Fibroblast of peridontal ligament (primary cell): ENCODE measurements at regions not wholly inside any gene's neighbourhood (a gene's known extent, or its start where the extent isn't known, plus 50 kb on each side); places are given as distances from the start of the nearest gene placed in this dataset.
A peak's percentile ranks its signal among the peaks of the same experiment; 100 is the strongest.

Experiments
- DNase-seq: peaks from one replicate; pipeline ENCODE4 v3.0.0-alpha.2; 2010; ENCODE audit errors: extremely low read depth

GRCh38 chr2:128530025-128530573 is 211.4 kb upstream of the HS6ST1 start:
- no peak for DNase-seq

- no peak for DNase-seq
Observed at GRCh38 chr2:128531856-128532255, 213.2 kb upstream of the HS6ST1 start.

- DNase-seq: no peak
Observed at GRCh38 chr2:128533101-128533500, 214.4 kb upstream of the HS6ST1 start.

GRCh38 chr2:128534688-128535392 is 216.2 kb upstream of the HS6ST1 start:
- DNase-seq: no peak

- peak; percentile 70 for DNase-seq
Observed at GRCh38 chr2:128535953-128536352, 217.3 kb upstream of the HS6ST1 start.

GRCh38 chr2:128536925-128537620 is 218.4 kb upstream of the HS6ST1 start:
- DNase-seq: peak; percentile 94

- peak; percentile 69 for DNase-seq
Observed at GRCh38 chr2:128537646-128538045, 219.0 kb upstream of the HS6ST1 start.

GRCh38 chr2:128538396-128538795 is 219.7 kb upstream of the HS6ST1 start:
- peak; percentile 11 for DNase-seq

GRCh38 chr2:128540670-128541069 is 222.0 kb upstream of the HS6ST1 start:
- no peak for DNase-seq

- no peak for DNase-seq
Observed at GRCh38 chr2:128541448-128541847, 222.8 kb upstream of the HS6ST1 start.

- DNase-seq: no peak
Observed at GRCh38 chr2:128543036-128543435, 224.4 kb upstream of the HS6ST1 start.

GRCh38 chr2:128543646-128544045 is 225.0 kb upstream of the HS6ST1 start:
- no peak for DNase-seq

- DNase-seq: no peak
Observed at GRCh38 chr2:128544321-128545037, 225.8 kb upstream of the HS6ST1 start.

- no peak for DNase-seq
Observed at GRCh38 chr2:128545085-128545484, 226.4 kb upstream of the HS6ST1 start.

GRCh38 chr2:128545829-128546228 is 227.2 kb upstream of the HS6ST1 start:
- no peak for DNase-seq

- no peak for DNase-seq
Observed at GRCh38 chr2:128547667-128548066, 229.0 kb upstream of the HS6ST1 start.

GRCh38 chr2:128548461-128548891 is 229.8 kb upstream of the HS6ST1 start:
- DNase-seq: no peak

- DNase-seq: no peak
Observed at GRCh38 chr2:128549094-128549493, 230.4 kb upstream of the HS6ST1 start.

- peak; percentile 18 for DNase-seq
Observed at GRCh38 chr2:128549646-128550260, 231.1 kb upstream of the HS6ST1 start.

- DNase-seq: no peak
Observed at GRCh38 chr2:128550389-128550788, 231.7 kb upstream of the HS6ST1 start.

GRCh38 chr2:128550801-128551416 is 232.2 kb upstream of the HS6ST1 start:
- no peak for DNase-seq

- no peak for DNase-seq
Observed at GRCh38 chr2:128551435-128551834, 232.8 kb upstream of the HS6ST1 start.
